NT2/D1 (cell line): ENCODE measurements at regions not wholly inside any gene's neighbourhood (a gene's known extent, or its start where the extent isn't known, plus 50 kb on each side); places are given as distances from the start of the nearest gene placed in this dataset.

ENCODE experiments used
- DNase-seq: peaks from one replicate; pipeline ENCODE4 v3.0.0-alpha.2; 2011; ENCODE audit warnings: low read depth, low spot score
- H3K27me3 ChIP-seq: 2 replicates; pipeline ENCODE4 v1.6.0; 2011; ENCODE audit warnings: mild to moderate bottlenecking; ENCODE audit not compliant: insufficient read length, insufficient read depth
- H3K36me3 ChIP-seq: 2 replicates; pipeline ENCODE4 v1.6.1; 2011; ENCODE audit warnings: mild to moderate bottlenecking, low read length, mixed read lengths; ENCODE audit not compliant: insufficient read depth, insufficient read length
- H3K4me1 ChIP-seq: 2 replicates; pipeline ENCODE4 v1.5.1; 2011; ENCODE audit not compliant: insufficient read depth, insufficient read length
- H3K4me3 ChIP-seq: 2 replicates; pipeline ENCODE4 v1.5.1; 2011; ENCODE audit warnings: low read depth; ENCODE audit not compliant: insufficient read length
- H3K9ac ChIP-seq: 2 replicates; pipeline ENCODE4 v1.6.0; 2011; ENCODE audit warnings: low read depth; ENCODE audit not compliant: insufficient read length
- H3K9me3 ChIP-seq: 2 replicates; pipeline ENCODE4 v1.5.1; 2011; ENCODE audit warnings: mild to moderate bottlenecking, low read length; ENCODE audit not compliant: insufficient read depth
- SUZ12 ChIP-seq: IDR thresholded peaks from 2 replicates; pipeline ENCODE4 v1.6.1; 2011; ENCODE audit not compliant: insufficient read length, insufficient read depth; ENCODE audit errors: extremely low read depth
- YY1 ChIP-seq: IDR thresholded peaks from 2 replicates; pipeline ENCODE4 v1.6.1; 2011; ENCODE audit not compliant: insufficient read length, insufficient read depth
- ZNF274 ChIP-seq: IDR thresholded peaks from 2 replicates; pipeline ENCODE4 v1.6.1; 2011; ENCODE audit warnings: mild to moderate bottlenecking, low read depth, low read length

DNA sequence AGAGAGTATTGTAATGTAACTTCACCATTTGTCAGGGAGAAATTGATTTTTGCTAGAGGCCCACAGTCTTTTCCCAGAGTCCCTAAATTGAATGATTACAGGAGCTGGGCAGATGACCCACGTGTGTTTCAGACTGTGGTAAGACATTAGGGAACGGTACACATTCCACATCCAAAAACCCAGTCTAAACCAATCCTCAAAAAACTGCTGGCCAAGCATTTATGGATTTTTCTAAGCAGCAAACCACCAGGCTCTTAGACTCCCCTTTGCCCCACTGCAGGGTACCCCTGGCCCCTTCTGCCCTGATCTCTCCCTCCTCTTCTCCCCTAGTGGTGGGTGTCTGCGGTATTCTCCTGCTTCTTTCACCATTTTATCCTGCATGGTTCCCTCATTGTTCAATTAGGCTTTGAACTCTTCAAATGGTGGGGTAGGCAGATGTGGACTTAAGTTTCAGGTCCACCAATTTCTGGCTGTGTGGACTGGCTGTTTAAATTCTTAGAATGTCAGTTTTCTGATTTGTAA is 135.5 kb upstream of the SORCS3 start:
- Histone ChIP-seq H3K4me3 (no peak overlapping the region), H3K9me3 (no peaks in the 10 kb centered on the region), H3K27me3 (peaks cover 6% of the 10 kb centered on the region), H3K36me3 (no peaks in the 10 kb centered on the region), H3K9ac (no peak overlapping the region), H3K4me1 (peaks cover 2% of the 10 kb centered on the region)
- DNase-seq, result no peak
- no peak for TF ChIP-seq SUZ12
- TF ChIP-seq ZNF274, result no peak

- no peak for DNase-seq
- Histone ChIP-seq H3K9ac (no peak overlapping the region), H3K4me1 (no peaks in the 10 kb centered on the region), H3K9me3 (no peaks in the 10 kb centered on the region), H3K27me3 (no peaks in the 10 kb centered on the region), H3K4me3 (no peak overlapping the region), H3K36me3 (no peaks in the 10 kb centered on the region)
- TF ChIP-seq YY1 (no peak), ZNF274 (no peak)
These were observed 131.1 kb upstream of the SORCS3 start for GRCh38 chr10:104509981-104510380.

DNA sequence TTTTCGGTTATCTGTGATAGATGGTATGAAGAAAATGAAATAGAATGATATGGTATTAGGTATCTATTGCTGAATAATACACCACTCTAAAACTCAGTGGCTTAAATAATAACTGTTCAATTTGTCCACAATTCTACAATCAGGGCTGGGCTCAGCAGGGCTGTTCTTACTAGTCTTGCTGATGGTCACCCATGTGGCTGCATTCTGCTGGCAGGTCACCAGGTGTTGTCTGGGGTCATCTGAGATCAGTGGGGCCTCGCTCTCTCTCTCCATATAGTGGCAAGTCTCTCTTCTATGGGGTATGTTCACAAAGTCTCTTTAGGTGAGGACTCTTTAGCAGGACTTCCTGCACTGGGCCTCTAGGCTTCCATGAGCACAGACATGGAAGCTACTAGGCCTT is 130.4 kb upstream of the SORCS3 start:
- DNase-seq, result no peak
- TF ChIP-seq SUZ12 (no peak), YY1 (no peak), ZNF274 (no peak)
- H3K27me3 ChIP-seq, result no peaks in the 10 kb centered on the region

DNA sequence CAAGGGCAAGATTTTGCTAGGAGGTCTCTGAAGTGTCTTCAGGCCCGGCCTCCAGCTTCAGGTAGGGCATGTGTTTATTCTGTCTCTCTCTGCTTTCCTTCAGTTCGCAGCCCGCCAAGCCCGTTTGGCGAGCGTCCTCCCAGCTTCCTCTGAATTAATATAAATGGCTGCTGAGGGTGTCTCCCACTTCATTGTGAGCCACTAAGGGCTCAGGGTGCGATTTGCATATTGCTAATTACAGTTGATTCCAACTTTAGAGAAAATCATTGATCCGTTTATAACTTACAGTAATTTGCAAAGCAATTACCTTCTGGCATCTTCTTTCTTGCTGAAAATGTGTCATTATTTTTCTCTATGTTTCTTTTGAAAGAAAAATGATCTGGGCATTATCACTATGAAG is 128.3 kb upstream of the SORCS3 start:
- no peaks in the 10 kb centered on the region for H3K9me3 ChIP-seq
- TF ChIP-seq YY1, result no peak
- TF ChIP-seq SUZ12, result no peak
- no peak for TF ChIP-seq ZNF274

More for the DNA sequence above, 130.4 kb upstream of the SORCS3 start:
- H3K9me3 ChIP-seq, result no peaks in the 10 kb centered on the region
- H3K4me3 ChIP-seq, result no peak overlapping the region
- H3K9ac ChIP-seq, result no peak overlapping the region
- H3K36me3 ChIP-seq, result no peaks in the 10 kb centered on the region
- no peaks in the 10 kb centered on the region for H3K4me1 ChIP-seq

DNA sequence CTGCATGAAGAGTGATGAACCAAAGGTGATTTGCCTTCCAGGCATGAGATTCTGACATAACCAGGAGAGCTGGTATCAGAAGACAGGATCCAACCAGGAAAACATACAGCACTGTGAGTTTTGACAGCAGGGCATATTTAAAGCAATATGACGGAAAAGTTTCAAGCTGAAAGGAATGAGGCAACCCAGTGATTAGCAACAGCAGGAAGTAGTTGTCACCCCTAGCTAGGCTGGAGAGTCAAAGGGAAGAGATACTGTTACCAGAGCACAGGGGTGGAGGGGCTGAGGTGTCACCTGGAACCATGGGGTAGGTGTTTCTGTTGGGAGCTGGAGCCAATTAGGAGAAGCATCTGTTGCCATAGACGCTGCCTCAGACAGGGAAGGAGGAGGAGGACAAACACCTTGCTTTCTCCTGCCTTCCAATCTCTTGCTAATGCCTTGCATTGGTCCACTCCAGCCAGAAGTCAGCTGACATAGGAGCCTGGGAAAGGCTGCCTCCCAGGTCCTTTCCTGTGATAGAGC is 125.4 kb upstream of the SORCS3 start:
- no peaks in the 10 kb centered on the region for H3K36me3 ChIP-seq
- H3K9ac ChIP-seq, result no peak overlapping the region
- TF ChIP-seq SUZ12 (no peak), YY1 (no peak), ZNF274 (no peak)
- no peaks in the 10 kb centered on the region for H3K4me1 ChIP-seq
- no peak for DNase-seq
- no peaks in the 10 kb centered on the region for H3K27me3 ChIP-seq
- no peak overlapping the region for H3K4me3 ChIP-seq
- H3K9me3 ChIP-seq, result no peaks in the 10 kb centered on the region

More for the DNA sequence above, 128.3 kb upstream of the SORCS3 start:
- H3K27me3 ChIP-seq, result no peaks in the 10 kb centered on the region
- no peaks in the 10 kb centered on the region for H3K4me1 ChIP-seq
- H3K9ac ChIP-seq, result no peak overlapping the region
- H3K36me3 ChIP-seq, result no peaks in the 10 kb centered on the region
- H3K4me3 ChIP-seq, result no peak overlapping the region
- DNase-seq, result no peak

GRCh38 chr10:104516986-104517385 is 124.1 kb upstream of the SORCS3 start:
- Histone ChIP-seq H3K36me3 (no peaks in the 10 kb centered on the region), H3K9ac (no peak overlapping the region), H3K4me1 (no peaks in the 10 kb centered on the region), H3K9me3 (no peaks in the 10 kb centered on the region), H3K4me3 (no peak overlapping the region), H3K27me3 (no peaks in the 10 kb centered on the region)
- TF ChIP-seq ZNF274 (no peak), SUZ12 (no peak), YY1 (no peak)
- no peak for DNase-seq

DNA sequence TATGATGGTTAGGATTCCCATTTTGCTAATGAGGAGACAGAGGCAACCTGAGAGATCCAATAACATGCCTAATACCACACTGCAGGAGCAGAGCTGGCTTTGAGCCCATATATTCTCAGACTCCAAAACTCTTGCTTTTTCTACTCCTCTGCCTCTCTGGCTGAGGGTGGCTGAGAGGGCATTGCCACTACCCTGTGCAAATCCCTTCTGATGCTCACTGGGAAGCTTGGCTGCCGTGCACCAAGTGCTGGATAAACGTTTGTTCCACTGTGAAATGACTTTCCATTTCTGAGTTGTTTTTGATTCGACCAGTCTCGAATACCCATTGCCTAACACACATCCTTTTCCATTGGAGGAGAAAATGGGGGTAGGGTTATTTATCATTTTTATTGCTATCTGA is 123.1 kb upstream of the SORCS3 start:
- H3K4me3 ChIP-seq, result no peak overlapping the region
- TF ChIP-seq SUZ12 (no peak), ZNF274 (no peak), YY1 (no peak)
- no peak for DNase-seq
- H3K36me3 ChIP-seq, result no peaks in the 10 kb centered on the region
- no peaks in the 10 kb centered on the region for H3K27me3 ChIP-seq
- no peaks in the 10 kb centered on the region for H3K9me3 ChIP-seq
- no peak overlapping the region for H3K9ac ChIP-seq
- H3K4me1 ChIP-seq, result no peaks in the 10 kb centered on the region

GRCh38 chr10:104518891-104519290 is 122.2 kb upstream of the SORCS3 start:
- DNase-seq, result no peak
- no peaks in the 10 kb centered on the region for H3K36me3 ChIP-seq
- H3K9ac ChIP-seq, result no peak overlapping the region
- TF ChIP-seq YY1 (no peak), ZNF274 (no peak)
- no peak overlapping the region for H3K4me3 ChIP-seq
- H3K27me3 ChIP-seq, result no peaks in the 10 kb centered on the region
- no peaks in the 10 kb centered on the region for H3K9me3 ChIP-seq
- H3K4me1 ChIP-seq, result no peaks in the 10 kb centered on the region
